SKM-1 treated with dmso at 0.1 percent for 144 hours (cell line): ENCODE measurements at regions not wholly inside any gene's neighbourhood (a gene's known extent, or its start where the extent isn't known, plus 50 kb on each side); places are given as distances from the start of the nearest gene placed in this dataset.

ENCODE experiments used
- DNase-seq: peaks from one replicate; lab custom pipeline; 2025; ENCODE audit not compliant: unreplicated experiment; lab: John Stamatoyannopoulos, UW

DNA sequence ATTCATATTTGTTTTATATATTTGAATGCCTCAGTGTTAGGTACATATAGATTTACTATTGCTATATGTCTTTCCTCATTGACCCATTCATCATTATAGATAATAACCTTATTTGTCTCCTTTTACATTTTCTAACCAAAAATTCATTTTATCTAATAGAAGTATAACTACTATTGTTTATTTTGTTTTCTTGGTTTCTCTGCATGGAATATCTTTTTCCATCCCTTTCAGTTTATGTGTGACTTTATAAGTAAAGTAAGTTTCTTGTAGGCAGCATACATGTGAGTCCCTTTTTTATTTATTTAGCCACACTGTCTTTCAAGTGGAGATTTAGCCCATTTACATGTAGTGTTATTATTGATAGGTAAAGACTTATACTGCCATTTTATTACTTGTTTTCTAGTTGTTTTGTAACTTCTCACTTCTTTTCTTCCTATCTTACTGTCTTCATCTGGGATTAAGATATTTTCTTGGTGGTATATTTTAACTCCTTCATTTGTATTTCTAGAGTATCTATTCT, 572.0 kb upstream of the MAN1A1 start:
- DNase-seq, result no peak

DNA sequence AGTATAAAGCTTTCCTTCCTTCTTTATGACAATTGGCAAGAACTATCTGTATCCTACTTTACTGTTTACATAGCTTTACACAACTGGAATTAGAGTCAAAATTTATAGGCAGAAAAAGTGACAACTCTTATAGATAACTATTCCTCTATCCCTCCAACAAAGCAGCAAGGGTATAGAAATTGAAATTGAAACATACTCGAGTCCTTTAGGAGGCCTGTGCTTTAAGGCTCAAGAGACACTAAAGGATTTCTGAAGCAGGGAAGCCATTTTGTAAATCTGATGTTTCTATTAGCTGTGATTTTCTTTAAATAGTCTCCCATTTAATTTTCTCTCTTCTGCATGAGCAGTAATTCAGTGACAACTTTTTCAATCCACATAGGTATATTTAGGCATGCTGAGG, 567.6 kb upstream of the MAN1A1 start:
- DNase-seq, result no peak

DNA sequence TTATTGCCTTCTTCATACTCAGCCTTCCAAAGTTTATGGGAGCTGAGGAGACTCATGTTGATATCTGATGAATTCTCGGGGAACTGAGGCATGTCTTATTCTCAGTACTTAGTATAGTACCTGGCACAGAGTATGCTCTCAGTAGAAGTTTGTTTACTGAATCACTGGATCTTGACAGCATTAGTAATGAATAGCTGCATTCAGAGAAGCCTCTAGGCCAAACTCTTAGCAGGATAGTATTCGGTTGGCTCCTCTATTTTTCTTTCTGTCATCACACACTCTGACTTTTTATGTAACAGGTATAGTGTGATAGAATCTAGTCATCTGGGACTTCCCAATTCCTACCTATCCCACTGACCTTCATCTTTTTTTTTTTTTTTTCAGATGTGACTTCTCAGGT, 566.4 kb upstream of the MAN1A1 start:
- no peak for DNase-seq

DNA sequence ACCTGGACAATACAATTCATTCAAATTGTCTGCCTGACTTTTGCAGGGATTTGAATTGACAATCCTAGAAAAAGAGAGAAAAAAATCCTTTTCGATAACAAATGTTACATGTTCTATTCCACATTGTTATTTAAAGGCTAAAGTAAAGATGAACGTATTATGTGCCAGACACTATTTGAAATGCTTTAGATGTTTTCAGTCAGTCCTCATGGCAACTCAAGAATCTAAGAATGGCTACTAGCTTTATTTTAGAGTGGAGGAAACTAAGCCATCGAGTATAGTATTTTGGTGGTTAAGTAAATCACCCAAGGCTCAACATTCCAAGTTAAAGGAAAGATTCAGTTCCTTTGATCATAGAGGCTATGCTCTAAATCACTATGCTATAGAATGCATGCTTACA, 558.6 kb upstream of the MAN1A1 start:
- no peak for DNase-seq

DNA sequence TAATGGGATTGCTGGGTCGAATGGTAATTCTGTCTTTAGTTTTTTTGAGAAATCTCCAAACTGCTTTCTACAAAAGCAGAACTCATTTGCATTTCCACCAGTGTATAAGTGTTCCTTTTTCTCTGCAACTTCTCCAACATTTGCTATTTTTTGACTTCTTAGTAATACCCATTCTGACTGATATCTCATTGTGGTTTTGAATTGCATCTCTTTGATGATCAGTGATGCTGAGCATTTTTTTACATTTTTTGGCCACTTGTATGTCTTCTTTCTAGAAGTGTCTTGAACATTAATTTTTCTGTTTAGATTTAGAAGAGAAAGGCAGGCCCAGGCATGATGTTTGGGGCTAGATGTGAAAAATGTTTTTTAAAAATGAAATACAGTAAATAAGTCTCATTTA, 553.1 kb upstream of the MAN1A1 start:
- no peak for DNase-seq

DNA sequence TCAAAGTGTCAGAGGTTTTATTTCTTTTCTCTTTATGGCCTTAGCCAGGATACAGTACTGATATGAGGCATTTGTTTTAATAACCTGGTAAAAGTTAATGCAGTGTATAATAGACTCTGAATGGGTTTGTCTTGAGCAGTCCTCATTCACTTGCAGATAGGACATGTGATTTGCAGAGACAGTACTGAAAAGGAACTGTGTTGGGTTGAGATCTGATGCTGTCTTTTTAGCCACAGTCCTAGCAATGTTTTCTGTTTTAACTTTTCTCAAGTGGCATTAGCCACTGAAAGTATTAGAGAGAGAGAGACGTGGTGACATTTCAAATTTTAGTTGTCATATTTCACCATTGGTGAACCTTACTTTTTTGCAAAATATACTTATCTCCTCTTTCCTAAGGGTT, 547.2 kb upstream of the MAN1A1 start:
- DNase-seq, result no peak

DNA sequence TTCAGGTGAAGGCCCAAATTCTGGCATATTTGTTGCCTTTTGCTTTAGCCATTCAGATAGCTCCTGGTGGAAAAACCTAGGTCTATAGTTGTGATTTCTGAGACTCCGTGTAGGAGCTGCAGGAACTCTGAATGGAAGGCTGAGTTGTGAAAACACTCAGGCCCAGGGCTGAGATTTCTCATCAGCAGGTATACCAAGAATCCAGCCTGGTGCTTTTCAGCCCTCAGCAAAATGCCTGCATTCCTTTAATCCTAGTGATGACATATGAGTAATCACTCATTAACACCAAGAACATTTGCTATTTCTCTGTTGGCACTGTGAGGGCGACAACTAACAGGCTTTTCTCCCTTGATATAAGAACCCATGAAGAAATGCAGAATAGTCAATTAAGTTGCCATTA, 546.1 kb upstream of the MAN1A1 start:
- DNase-seq, result no peak

DNA sequence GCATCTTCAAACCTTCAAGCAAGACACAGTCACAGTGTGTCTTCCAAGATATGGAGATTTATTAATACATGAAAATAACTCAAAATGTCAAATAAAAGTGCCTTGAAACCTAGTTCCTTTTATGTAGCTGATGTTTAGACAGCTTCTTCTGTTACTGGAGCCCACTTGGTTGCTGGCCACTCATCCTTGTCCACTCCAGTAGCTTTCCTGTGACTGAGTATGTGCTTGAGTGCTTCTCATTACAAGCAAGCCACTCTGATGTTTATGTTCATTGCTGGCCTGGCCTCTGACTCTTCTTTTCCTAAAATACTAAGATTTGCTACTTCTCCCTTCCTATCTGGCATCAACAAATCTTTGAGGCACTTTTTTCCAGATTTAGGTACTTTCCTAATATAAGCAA, 545.2 kb upstream of the MAN1A1 start:
- DNase-seq, result no peak

DNA sequence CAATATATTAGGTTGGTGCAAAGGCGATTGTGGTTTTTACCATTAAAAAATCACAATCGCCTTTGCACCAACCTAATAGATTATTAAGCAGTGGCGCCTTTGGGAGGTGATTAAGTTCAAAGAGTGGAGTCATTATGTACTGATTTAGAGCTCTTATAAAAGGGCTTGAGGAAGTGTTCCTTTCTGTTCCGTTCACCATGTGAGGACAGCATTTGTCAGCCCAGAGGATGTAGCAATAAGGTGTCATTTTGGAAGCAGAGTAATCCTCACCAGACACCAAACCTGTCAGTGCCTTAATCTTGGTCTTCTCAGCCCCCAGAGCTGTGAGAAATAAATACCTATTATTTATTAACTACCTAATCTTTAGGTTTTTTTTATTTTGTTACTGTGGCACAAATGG, 542.1 kb upstream of the MAN1A1 start:
- no peak for DNase-seq

DNA sequence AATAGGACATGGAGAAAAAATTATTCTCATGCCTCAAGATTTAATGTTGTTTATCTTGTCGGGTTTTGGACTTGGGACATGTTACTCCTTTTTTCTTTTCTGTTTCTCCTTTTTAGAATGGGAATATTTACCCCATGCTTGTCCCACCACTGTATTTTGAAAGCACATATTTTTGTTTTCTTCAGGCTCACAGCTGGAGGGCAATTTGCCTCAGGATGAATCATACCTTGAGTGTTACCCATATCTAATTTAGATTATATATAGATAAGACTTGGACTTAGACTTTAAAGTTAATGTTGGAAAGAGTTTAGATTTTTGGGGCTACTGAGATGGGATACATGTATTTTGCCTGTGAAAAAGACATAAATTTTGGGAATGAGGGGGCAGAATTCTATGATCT, 541.6 kb upstream of the MAN1A1 start:
- DNase-seq, result no peak

DNA sequence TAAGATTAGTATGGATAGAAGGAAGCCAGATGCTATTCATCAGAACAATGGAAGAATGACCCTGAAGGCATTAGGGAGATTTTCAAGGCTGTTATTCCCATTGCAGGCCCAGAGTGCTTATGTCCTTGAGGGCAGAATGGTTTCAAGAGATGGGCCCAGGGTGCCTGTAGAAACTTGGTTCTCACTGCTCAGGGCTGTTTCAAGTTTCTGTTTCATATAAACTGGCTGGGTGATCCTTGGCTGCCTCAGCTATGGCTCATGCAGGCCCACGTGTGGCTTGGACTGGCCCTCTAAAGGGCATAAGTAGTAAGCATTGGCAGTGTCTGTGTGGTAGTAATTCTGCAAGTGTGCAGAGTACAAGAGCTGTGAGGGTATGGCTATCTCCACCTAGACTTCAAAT, 540.9 kb upstream of the MAN1A1 start:
- DNase-seq, result no peak

DNA sequence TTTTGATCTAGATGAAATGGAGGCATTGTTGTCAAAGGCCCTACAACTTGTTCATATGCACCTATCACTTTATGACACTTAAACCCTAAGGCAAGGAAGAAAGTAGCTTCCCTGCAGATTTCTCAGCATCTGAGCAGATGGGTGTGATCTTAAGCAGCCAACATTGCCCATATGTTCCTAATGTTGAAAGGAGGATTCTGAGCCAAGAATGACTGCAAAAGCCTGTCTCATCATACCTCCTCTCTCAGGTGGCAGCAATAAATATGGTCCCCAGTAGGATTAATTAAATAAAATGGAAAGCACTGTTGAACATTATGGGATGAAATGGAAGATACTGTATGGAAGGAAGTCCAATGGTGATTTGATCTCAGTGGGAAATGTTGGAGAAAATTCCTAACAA, 538.1 kb upstream of the MAN1A1 start:
- DNase-seq, result no peak

DNA sequence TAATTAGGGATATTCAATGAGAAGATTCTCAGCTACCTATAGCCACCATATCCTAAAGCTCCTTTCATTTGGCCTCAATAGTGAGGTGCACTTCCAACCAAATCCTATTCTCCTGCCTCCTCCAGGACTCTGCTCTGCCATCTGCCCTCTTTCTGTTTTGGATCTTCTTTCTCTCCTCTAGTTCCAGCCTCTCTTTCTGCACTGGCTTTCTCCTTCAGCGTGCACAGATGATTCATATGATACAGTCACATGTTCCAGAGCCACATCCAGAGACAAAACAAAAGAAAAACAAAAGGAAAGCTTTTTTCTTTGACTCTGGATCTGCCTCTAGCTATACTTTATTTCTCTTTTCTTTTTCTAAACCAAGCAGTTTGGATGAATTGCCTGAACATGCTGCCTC, 531.9 kb upstream of the MAN1A1 start:
- DNase-seq, result no peak

DNA sequence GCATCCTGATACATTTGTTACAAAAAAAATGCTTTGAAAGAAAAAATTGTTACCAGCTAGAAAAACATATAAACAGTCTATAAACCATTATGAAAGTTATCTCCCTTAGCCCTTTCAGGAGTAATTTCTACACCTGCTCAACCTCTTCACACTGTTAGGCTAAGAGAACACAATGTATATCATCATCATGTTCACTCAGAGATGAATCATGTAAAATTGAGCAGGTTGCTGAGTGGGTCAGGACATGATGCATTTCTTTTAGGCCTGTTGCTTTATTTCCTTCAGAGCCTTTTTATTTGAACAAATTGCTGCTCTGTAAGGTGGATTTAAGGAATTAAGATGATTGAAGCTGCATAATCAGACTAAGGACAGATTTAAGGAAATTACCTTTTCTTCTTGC, 531.3 kb upstream of the MAN1A1 start:
- no peak for DNase-seq

DNA sequence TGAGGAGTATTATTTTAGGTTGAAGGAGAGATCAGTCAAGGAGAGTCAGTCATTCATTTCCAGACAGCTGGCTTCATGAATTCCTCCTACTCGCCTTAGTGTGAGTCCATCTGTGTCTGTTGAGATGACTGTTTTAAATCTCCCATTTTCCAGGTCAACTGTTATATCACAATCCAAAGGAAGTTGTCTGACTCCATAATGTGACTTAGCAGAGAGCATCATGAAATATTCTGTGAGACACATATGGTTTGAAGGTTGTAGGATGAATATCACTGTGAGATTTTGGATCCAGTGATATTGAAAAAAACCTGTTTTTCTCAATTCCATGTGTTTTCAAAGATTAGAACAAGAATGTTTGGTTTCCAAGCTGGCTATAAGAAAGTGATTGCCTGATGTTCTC, 530.2 kb upstream of the MAN1A1 start:
- no peak for DNase-seq

DNA sequence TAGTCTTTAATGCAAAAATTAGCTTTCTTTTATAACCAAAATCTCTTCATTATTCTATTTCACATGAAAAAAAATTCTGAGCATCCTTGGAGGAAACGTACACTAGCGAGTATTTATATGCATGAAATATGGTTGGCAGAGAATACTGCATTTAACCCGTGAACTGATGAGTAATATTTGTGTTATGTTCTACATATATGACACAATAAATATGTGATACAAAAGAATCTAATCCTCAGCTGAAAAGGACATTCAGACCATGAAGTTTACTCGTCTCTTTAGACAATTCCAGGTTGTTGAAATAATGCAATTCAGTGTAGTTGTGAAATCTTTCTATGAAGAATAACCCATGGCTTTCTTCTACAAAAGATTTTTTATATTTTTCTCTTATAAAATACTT, 524.8 kb upstream of the MAN1A1 start:
- no peak for DNase-seq

DNA sequence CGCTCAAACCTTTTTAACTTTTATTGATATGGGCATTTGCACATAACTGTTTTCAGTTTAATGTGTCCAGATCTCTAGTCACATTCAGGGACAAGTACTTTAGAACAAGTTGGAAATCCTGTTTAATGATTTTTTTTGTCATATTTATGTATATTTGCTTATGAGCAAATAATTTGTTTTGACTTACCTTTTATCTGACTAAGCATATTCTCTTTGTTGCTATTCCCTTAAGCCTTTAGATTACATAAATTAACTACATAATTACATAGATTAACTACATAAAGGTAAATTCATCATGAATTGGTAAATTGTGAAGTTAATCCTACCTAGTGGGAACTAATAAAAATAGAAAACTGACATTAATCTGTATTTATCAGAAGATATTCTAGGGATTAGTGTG, 523.5 kb upstream of the MAN1A1 start:
- DNase-seq, result no peak

DNA sequence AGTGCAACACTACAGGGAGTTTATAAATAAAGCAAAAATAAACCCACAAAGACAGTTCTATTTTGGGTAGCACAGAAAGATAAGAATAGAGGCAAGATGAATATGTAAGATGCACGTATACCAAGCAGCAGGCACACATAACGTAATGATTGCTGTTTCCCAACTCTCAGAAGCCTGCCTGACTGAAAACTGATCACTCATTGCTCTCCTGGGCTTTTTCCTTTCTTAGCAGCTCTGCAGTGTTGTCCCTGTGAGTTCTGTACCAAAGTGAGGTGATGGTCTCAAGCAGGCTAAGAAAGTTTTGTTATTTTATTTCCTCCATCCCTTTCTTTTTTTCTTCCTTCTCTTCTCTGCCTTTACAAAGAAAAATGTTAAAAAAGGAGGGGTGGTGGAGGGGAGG, 522.0 kb upstream of the MAN1A1 start:
- no peak for DNase-seq

DNA sequence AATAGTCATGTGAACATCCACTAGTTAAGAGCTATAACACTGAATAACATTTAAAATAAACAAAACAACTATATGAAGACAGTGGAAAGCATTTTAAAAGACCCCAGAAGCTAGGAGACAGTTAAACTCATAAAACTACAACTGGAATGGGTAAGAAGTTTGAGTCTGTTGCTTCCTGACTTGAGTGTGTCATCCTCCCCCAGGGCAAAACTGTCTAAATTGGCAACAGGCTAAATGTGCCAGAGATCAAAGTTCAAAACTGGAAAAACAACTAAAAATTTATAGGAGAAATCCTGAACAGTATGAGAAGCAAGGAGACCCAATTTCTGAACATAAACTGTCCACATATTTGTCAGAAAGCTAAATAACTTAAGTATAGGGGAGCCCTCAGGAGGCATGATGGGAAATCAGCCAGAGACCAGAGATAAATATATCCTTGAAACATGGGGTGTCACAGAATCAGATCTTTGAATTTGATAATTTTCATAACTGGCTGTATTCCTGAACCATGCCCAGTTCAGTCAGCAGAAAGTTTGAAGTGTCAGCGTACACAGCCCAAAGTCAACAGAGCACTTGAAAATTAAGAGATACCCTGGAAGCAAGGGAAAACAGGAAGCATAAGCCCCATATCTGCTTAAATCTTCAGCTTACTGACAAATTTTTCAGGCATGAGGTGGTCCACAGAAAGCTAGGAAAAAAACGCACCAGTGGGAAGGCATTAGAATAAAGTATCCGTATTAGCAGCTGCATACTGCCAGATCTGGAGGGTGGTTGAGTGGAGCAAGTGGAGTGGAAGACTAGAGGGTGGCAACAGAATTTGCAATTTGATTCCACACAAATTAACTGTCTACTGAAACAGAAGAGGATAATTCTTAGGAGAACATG, 516.1 kb upstream of the MAN1A1 start:
- no peak for DNase-seq

DNA sequence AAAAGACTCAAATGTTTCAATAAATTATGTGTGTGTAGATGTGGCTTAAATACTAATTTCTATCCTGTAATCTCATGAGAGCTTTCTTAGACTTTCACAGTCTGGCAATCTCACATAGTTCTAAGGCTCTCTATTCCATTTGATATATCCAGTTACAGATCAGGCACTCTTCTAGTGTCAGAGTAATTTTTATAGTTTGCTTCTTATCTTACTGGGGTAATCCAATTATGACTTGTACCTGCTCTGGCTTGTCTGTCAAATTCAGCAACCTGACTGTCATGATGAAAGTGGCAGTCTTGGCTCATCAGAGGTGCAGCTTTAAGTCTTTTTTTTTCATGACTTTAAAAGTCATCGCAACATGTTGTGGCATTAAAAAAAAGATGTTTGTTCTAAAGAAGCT, 513.2 kb upstream of the MAN1A1 start:
- no peak for DNase-seq

DNA sequence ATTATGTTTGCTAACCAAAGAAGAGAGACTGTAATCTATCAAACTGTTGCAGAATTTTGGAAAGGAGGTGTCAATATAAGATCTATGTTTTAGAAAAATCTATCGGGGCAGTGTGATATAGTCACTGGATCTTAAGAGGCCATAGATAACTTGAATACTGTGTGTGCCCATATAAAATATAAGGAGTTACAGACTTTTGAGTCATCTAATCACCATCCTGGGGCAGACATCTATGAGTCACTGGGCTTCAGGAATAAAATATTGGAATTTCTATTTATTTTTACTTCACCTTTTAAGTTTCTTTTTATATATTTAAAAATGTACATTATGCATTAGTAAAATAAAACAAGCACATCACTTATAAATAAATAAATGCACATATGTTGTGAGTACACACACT, 509.3 kb upstream of the MAN1A1 start:
- no peak for DNase-seq

DNA sequence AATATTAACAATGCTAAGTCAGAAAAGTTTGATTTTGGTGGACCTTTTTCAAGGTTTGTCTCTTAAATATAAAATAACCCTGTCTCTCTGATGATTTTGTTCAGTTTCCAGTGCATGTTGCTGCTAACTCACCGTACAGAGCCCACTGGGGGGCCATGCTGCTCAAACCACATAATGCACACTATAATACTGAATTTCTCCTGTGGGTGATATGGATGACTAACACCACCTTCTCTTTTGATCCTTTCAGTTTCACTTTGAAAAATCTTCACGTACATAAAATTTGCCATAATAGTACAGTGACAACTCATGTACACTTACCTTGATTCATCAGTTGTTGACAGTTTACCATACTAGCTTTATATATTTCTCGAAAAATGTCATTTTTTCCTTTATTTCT, 506.6 kb upstream of the MAN1A1 start:
- DNase-seq, result no peak

DNA sequence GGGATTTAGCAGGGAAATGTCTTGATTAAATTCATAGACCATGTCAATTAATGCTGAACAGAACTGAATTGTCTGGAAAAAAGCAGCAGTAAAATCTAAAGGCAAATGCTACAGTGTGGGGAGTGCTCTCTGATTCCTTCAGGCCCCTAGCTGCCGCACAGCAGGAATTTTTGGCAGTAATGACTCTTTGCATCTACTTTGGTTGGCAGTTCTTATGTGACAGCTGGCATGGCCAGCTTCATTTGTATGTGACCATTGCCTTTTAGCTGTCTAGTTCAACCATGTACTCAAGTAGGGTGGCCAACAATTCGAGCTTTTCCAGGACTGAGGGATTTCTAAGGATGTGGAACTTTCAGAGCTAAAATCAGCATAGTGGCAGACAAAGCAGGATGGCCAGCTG, 499.1 kb upstream of the MAN1A1 start:
- no peak for DNase-seq
